Caco-2 (cell line): ENCODE measurements at regions not wholly inside any gene's neighbourhood (a gene's known extent, or its start where the extent isn't known, plus 50 kb on each side); places are given as distances from the start of the nearest gene placed in this dataset.

Source experiments
- BruUV-seq: library from RNA; stranded (reverse); fragments of 400-500 nt; replicated peaks from 2 replicates; lab custom pipeline; 2021; lab: Mats Ljungman, UMichigan
- CTCF ChIA-PET: fragments of 300-600 bp; sonication (Branson Sonifier 250); formaldehyde crosslinking; loops from one replicate; lab custom pipeline; 2022; ENCODE audit warnings: antibody characterized with exemption; lab: Charles Lee
- POLR2A ChIA-PET: fragments of 300-600 bp; sonication (Branson Sonifier 250); formaldehyde crosslinking; loops from one replicate; lab custom pipeline; 2022; ENCODE audit warnings: antibody characterized with exemption; lab: Charles Lee
- DNase-seq, 2 experiments: peaks; one replicate each; pipeline versions ENCODE4 v3.0.0 to v3.0.0-alpha.2; 2020 to 2022
- H3K27me3 ChIP-seq: replicated peaks from 2 replicates; pipeline ENCODE4 v1.6.0; 2011; ENCODE audit warnings: low read length; ENCODE audit not compliant: control insufficient read depth, insufficient read depth
- H3K36me3 ChIP-seq: 2 replicates; pipeline ENCODE4 v1.5.1; 2011; ENCODE audit warnings: low read length; ENCODE audit not compliant: control insufficient read depth, insufficient read depth
- H3K4me1 ChIP-seq: fragments of 250-450 bp; sonication (Bioruptor Pico); 2 replicates; pipeline ENCODE4 v1.5.1; 2020; ENCODE audit warnings: mild to moderate bottlenecking
- H3K4me3 ChIP-seq: 2 replicates; pipeline ENCODE4 v1.5.1; 2011; ENCODE audit warnings: low read depth, mild to moderate bottlenecking, control low read depth, low read length
- H3K9me3 ChIP-seq: fragments of 250-450 bp; sonication (Bioruptor Pico); 2 replicates; pipeline ENCODE4 v1.5.1; 2020; ENCODE audit warnings: mild to moderate bottlenecking, moderate library complexity
- H3K27ac Mint-ChIP-seq: one replicate; pipeline ENCODE4 v1.8.0; 2022; ENCODE audit warnings: mixed read lengths; ENCODE audit not compliant: unreplicated experiment
- H3K27me3 Mint-ChIP-seq: one replicate; pipeline ENCODE4 v1.8.0; 2022; ENCODE audit warnings: mixed read lengths; ENCODE audit not compliant: insufficient read depth, unreplicated experiment
- H3K36me3 Mint-ChIP-seq: one replicate; pipeline ENCODE4 v1.8.0; 2022; ENCODE audit warnings: mild to moderate bottlenecking, mixed read lengths; ENCODE audit not compliant: insufficient read depth, unreplicated experiment
- H3K4me1 Mint-ChIP-seq: one replicate; pipeline ENCODE4 v1.8.0; 2022; ENCODE audit warnings: low read depth, mixed read lengths; ENCODE audit not compliant: unreplicated experiment
- H3K4me3 Mint-ChIP-seq: one replicate; pipeline ENCODE4 v1.8.0; 2022; ENCODE audit warnings: mild to moderate bottlenecking, moderate library complexity, mixed read lengths; ENCODE audit not compliant: unreplicated experiment
- H3K9me3 Mint-ChIP-seq: one replicate; pipeline ENCODE4 v1.8.0; 2022; ENCODE audit warnings: mixed read lengths; ENCODE audit not compliant: unreplicated experiment
- CTCF ChIP-seq, 2 experiments: fragments of 200-600 bp in 1 of 2; IDR thresholded peaks; 1 replicate in 1 of 2; 2 replicates in 1 of 2; pipeline versions ENCODE4 v1.5.1 to v1.8.0; 2011 to 2022; ENCODE audit warnings: antibody characterized with exemption in 1 of 2, control low read depth in 1 of 2, inconsistent platforms in 1 of 2, low read depth in 1 of 2, low read length in 1 of 2, mild to moderate bottlenecking in 1 of 2, moderate library complexity in 1 of 2; ENCODE audit not compliant: insufficient read depth in 1 of 2, severe bottlenecking in 1 of 2, unreplicated experiment in 1 of 2
- intact Hi-C: fragments of 100-400 bp; cut with micrococcal nuclease; formaldehyde crosslinking; loops from one replicate; pipeline ENCODE4 v1.10.0; 2022; ENCODE audit not compliant: unreplicated experiment

- TF ChIP-seq CTCF (IDR thresholded peaks at IDR 0.05; ENCODE audit: insufficient read depth in 1 of 2, low read depth in 1 of 2, low read length in 1 of 2, severe bottlenecking in 1 of 2, unreplicated experiment in 1 of 2), result peak; percentile 80 to 95
- Mint-ChIP-seq H3K27ac (no peak overlapping the region), H3K36me3 (no peaks in the 10 kb centered on the region), H3K9me3 (no peaks in the 10 kb centered on the region), H3K27me3 (peaks cover 26% of the 10 kb centered on the region), H3K4me3 (peak overlapping the region; percentile 9), H3K4me1 (no peaks in the 10 kb centered on the region)
- POLR2A ChIA-PET, result no interaction called here
- intact Hi-C loops, result loop anchor here (1.0 to 2.0 kb wide), 2 partner anchors 105 to 176 kb away; no protein-coding TSS in a partner anchor
- CTCF ChIA-PET, result interaction anchor here (0.5 to 1.1 kb wide), 3 partner anchors 106 to 449 kb away, joined by 3 read pairs; no protein-coding TSS in a partner anchor
- DNase-seq, result peak; percentile 62 to 84
- Histone ChIP-seq H3K9me3 (no peaks in the 10 kb centered on the region), H3K4me1 (no peaks in the 10 kb centered on the region), H3K36me3 (no peaks in the 10 kb centered on the region), H3K27me3 (peaks cover 6% of the 10 kb centered on the region), H3K4me3 (peak overlapping the region; percentile 9; the same call in 1 of the 2 replicates)
- no TSS peak for BruUV-seq
Measured at GRCh38 chr11:123301696-123302400, 106.8 kb upstream of the CLMP start.

- Mint-ChIP-seq H3K4me3 (no peak overlapping the region), H3K27ac (no peak overlapping the region), H3K9me3 (no peaks in the 10 kb centered on the region), H3K36me3 (no peaks in the 10 kb centered on the region), H3K27me3 (peaks cover 27% of the 10 kb centered on the region), H3K4me1 (no peaks in the 10 kb centered on the region)
- Histone ChIP-seq H3K9me3 (no peaks in the 10 kb centered on the region), H3K4me3 (no peak overlapping the region), H3K4me1 (no peaks in the 10 kb centered on the region), H3K36me3 (no peaks in the 10 kb centered on the region), H3K27me3 (peaks cover 6% of the 10 kb centered on the region)
- POLR2A ChIA-PET, result no interaction called here
- TF ChIP-seq CTCF (IDR thresholded peaks at IDR 0.05; ENCODE audit: insufficient read depth in 1 of 2, low read depth in 1 of 2, low read length in 1 of 2, severe bottlenecking in 1 of 2, unreplicated experiment in 1 of 2), result no peak
- CTCF ChIA-PET, result interaction anchor here (0.6 to 1.1 kb wide), 6 partner anchors 8 to 1584 kb away, joined by 3 to 5 read pairs (median 4); no protein-coding TSS in a partner anchor
- intact Hi-C loops, result loop anchor here (1.0 kb wide), 1 partner anchor 177 kb away; no protein-coding TSS in a partner anchor
- no TSS peak for BruUV-seq
- no peak for DNase-seq
Measured at GRCh38 chr11:123301013-123301591, 106.1 kb upstream of the CLMP start.

- ChIA-PET CTCF (interaction anchor here (0.6 to 0.9 kb wide), 2 partner anchors 108 to 1111 kb away, joined by 3 to 5 read pairs; no protein-coding TSS in a partner anchor), POLR2A (no interaction called here)
- Histone ChIP-seq H3K4me1 (no peaks in the 10 kb centered on the region), H3K36me3 (no peaks in the 10 kb centered on the region), H3K27me3 (peaks cover 4% of the 10 kb centered on the region), H3K4me3 (no peak overlapping the region), H3K9me3 (no peaks in the 10 kb centered on the region)
- Mint-ChIP-seq H3K9me3 (no peaks in the 10 kb centered on the region), H3K36me3 (no peaks in the 10 kb centered on the region), H3K27ac (no peak overlapping the region), H3K4me3 (no peak overlapping the region), H3K27me3 (peaks cover 26% of the 10 kb centered on the region), H3K4me1 (no peaks in the 10 kb centered on the region)
- no TSS peak for BruUV-seq
- TF ChIP-seq CTCF (IDR thresholded peaks at IDR 0.05; ENCODE audit: insufficient read depth in 1 of 2, low read depth in 1 of 2, low read length in 1 of 2, severe bottlenecking in 1 of 2, unreplicated experiment in 1 of 2), result no peak
- DNase-seq, result no peak
- intact Hi-C loops, result no loop called here
Measured at GRCh38 chr11:123299721-123300120, 104.7 kb upstream of the CLMP start.
